ENCODE measurements at regions not wholly inside any gene's neighbourhood (a gene's known extent, or its start where the extent isn't known, plus 50 kb on each side); places are given as distances from the start of the nearest gene placed in this dataset.

- TF ChIP-seq RBBP5 (IDR thresholded peaks at IDR 0.05; ENCODE audit: borderline replicate concordance, low read depth, low read length) = no peak
- no peak for TF ChIP-seq SP1 (IDR thresholded peaks at IDR 0.05; ENCODE audit: low read depth, low read length)
These were observed 232.3 kb upstream of the TRPM3 start (continued) for GRCh38 chr9:71353720-71354119.
